HepG2 (cell line): ENCODE measurements at regions not wholly inside any gene's neighbourhood (a gene's known extent, or its start where the extent isn't known, plus 50 kb on each side); places are given as distances from the start of the nearest gene placed in this dataset.
"Not testable (repeated sequence)": the region's sequence is repeated elsewhere in the genome, so short reads cannot be mapped to it uniquely, and the experiment has no call there.

Experiments used
- ATAC-seq: fragments of 200-7000 bp; cut with Tn5 transposase; 3 replicates; pipeline ENCODE4 v1.9.1; 2020; ENCODE audit warnings: mild to moderate bottlenecking, moderate library complexity
- BruUV-seq: library from RNA; stranded (reverse); fragments of 400-500 nt; replicated peaks from 2 replicates; lab custom pipeline; 2021; lab: Mats Ljungman, UMichigan
- CTCF ChIA-PET: fragments of 300-600 bp; formaldehyde crosslinking; extraction: SDS; loops from one replicate; lab custom pipeline; 2021; ENCODE audit warnings: low total read pairs, inconsistent platforms, low intra/inter-chr PET ratio; lab: Yijun Ruan, JAX
- POLR2A ChIA-PET: fragments of 350-600 bp; sonication (Branson Sonifier 250); formaldehyde crosslinking; loops from one replicate; lab custom pipeline; 2020; ENCODE audit warnings: antibody characterized with exemption, inconsistent platforms; lab: Yijun Ruan, JAX
- DNase-seq: peaks from one replicate; pipeline ENCODE4 v3.0.0-alpha.2; 2015; ENCODE audit warnings: low spot score
- FAIRE-seq: peaks from 3 replicates; lab custom pipeline; 2011; peaks lifted over from hg19 to GRCh38; lab: Jason Lieb, UNC
- H2AFZ ChIP-seq: one replicate; pipeline ENCODE4 v1.6.1; 2011; ENCODE audit warnings: low read length, inconsistent platforms
- H3K27ac ChIP-seq: fragments of 300-600 bp; 3 replicates; pipeline ENCODE4 v1.8.0; 2011; ENCODE audit warnings: mixed run types, mild to moderate bottlenecking, mixed read lengths, low read length, inconsistent platforms; ENCODE audit not compliant: insufficient read depth; ENCODE audit errors: extremely low read length
- H3K27me3 ChIP-seq, 2 experiments: fragments of 200-600 bp in 1 of 2; 2 replicates in 1 of 2; 3 replicates in 1 of 2; pipeline versions ENCODE4 v1.6.0 to v1.8.0; 2011; ENCODE audit warnings: low read length in 2 of 2, mild to moderate bottlenecking in 2 of 2, moderate library complexity in 2 of 2, inconsistent platforms in 1 of 2; ENCODE audit not compliant: insufficient read depth in 2 of 2, control insufficient read depth in 1 of 2
- H3K36me3 ChIP-seq, 2 experiments: fragments of 200-600 bp in 1 of 2; replicated peaks in 1 of 2; 2 replicates in 1 of 2; 3 replicates in 1 of 2; pipeline versions ENCODE4 v1.5.1 to v1.8.0; 2011; ENCODE audit warnings: low read length in 2 of 2, inconsistent platforms in 1 of 2; ENCODE audit not compliant: insufficient read depth in 2 of 2, control insufficient read depth in 1 of 2
- H3K4me1 ChIP-seq: 2 replicates; pipeline ENCODE4 v1.5.1; 2012; ENCODE audit warnings: low read length, inconsistent platforms; ENCODE audit not compliant: insufficient read depth
- H3K4me2 ChIP-seq: 2 replicates; pipeline ENCODE4 v1.6.0; 2011; ENCODE audit warnings: low read depth, low read length, inconsistent platforms
- H3K4me3 ChIP-seq, 3 experiments: fragments of 200-600 bp in 1 of 3; sonication (generic), shearing (Covaris generic) in 1 of 3; replicated peaks in 1 of 3; 2 replicates each; pipeline ENCODE4 v1.5.1; 2011 to 2016; ENCODE audit warnings: low read length in 3 of 3, inconsistent platforms in 2 of 3, low read depth in 2 of 3, mild to moderate bottlenecking in 2 of 3, control low read depth in 1 of 3, mixed read lengths in 1 of 3; ENCODE audit not compliant: insufficient read depth in 1 of 3
- H3K79me2 ChIP-seq: one replicate; pipeline ENCODE4 v1.6.1; 2011; ENCODE audit warnings: low read length, inconsistent platforms; ENCODE audit not compliant: insufficient read depth
- H3K9ac ChIP-seq: 2 replicates; pipeline ENCODE4 v1.6.0; 2011; ENCODE audit warnings: mild to moderate bottlenecking, low read depth, low read length, inconsistent platforms; ENCODE audit not compliant: insufficient read depth
- H3K9me3 ChIP-seq: 2 replicates; pipeline ENCODE4 v1.5.1; 2012; ENCODE audit warnings: mild to moderate bottlenecking, low read length
- H4K20me1 ChIP-seq: 2 replicates; pipeline ENCODE4 v1.6.0; 2011; ENCODE audit warnings: inconsistent platforms, mild to moderate bottlenecking, low read length, moderate library complexity; ENCODE audit not compliant: insufficient read depth
- NONO ChIP-seq, 2 experiments: fragments of 450-650 bp in 1 of 2; sonication (generic) in 1 of 2; formaldehyde crosslinking in 1 of 2; IDR thresholded peaks in 1 of 2; conservative IDR thresholded peaks in 1 of 2; 2 replicates each; pipeline versions ENCODE4 v1.6.1 to v1.8.0; 2017 to 2022; ENCODE audit warnings: mild to moderate bottlenecking in 1 of 2, missing genetic modification reagents in 1 of 2, moderate library complexity in 1 of 2
- WGBS: methylation state at CpG from one replicate; pipeline ENCODE4 v1.1.6; 2017; ENCODE audit warnings: low lambda C conversion rate; 5-methylcytosine and 5-hydroxymethylcytosine counted together
- in situ Hi-C: cut with HindIII; loops from 2 replicates; pipeline ENCODE4 v1.10.0; 2017; ENCODE audit warnings: low pct_unique_long_range_greater_than_20kb; ENCODE audit not compliant: extremely low pct_ligation_motif_present
- intact Hi-C: fragments of 100-400 bp; cut with micrococcal nuclease; formaldehyde crosslinking; loops from one replicate; pipeline ENCODE4 v1.10.0; 2022; ENCODE audit not compliant: unreplicated experiment

DNA sequence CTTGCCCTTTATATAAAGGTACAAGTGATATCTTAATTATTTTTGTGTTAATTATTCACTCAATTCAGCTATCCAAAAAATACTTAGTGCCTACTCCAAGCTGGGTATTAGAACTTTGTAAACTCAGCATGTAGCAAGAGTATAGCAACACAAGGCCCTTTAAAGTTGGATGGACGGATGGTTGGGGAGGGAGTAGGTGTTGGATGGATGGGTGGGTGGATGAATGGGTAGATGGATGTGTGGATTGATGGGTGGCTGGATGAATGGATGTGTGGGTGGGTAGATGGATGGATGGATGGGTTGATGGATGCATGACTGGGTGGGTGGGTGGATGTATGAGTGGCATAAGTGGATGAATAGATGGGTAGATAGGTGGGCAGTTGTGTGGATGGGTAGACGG lies 211.5 kb downstream of the BANP start:
- WGBS, result 2% methylated on average over 2 of the region's 2 CpGs
- FAIRE-seq, result peak; percentile 8
- BruUV-seq, H3K9me3 ChIP-seq, H4K20me1 ChIP-seq, CTCF ChIA-PET, POLR2A ChIA-PET, ATAC-seq, H3K4me2 ChIP-seq, H3K36me3 ChIP-seq, in situ Hi-C loops, DNase-seq, H3K79me2 ChIP-seq, H2AFZ ChIP-seq, H3K27me3 ChIP-seq, intact Hi-C loops, H3K4me3 ChIP-seq, H3K27ac ChIP-seq, H3K4me1 ChIP-seq, H3K9ac ChIP-seq: not testable (repeated sequence)

DNA sequence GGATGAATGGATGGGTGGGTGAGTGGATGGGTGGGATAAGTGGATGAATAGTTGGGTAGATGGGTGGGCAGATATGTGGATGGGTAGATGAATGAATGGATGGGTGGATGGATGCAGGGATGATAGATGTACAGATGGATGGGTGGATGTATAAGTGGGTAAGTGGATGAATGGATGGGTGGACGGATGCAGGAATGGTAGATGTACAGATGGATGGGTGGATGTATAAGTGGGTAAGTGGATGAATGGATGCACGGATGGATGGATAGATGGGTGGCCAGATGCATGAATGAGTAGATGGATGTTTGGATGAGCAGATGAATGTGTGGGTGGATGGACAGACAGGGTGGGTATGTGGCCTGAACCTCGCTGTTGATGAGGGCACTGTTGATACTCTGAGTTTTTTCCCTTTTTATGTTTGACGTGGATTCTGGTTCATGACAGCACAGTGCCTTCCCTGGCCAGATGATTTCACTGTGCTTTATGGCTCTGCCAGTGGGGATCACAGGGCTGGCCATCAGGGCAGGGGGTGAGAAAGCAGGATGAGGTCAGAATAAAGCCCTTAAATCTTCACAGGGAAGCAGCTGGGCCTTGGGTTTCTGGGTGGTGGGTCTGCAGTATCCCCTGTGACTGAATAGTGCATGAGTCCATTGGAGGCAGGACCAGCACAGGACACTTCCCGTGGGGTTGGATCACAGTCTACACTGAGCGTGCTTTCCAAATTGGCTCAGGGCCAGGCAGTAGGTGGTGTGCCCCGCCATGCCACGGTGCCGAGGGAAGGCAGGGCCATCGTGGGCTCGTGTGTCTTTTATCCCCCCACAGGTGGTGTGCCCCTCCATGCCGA lies 213.2 kb downstream of the BANP start:
- BruUV-seq; H3K79me2 ChIP-seq; H4K20me1 ChIP-seq; H3K27ac ChIP-seq; POLR2A ChIA-PET; H3K9ac ChIP-seq; H2AFZ ChIP-seq; H3K4me2 ChIP-seq; intact Hi-C loops; FAIRE-seq; CTCF ChIA-PET; H3K9me3 ChIP-seq; ATAC-seq; H3K36me3 ChIP-seq; in situ Hi-C loops; DNase-seq; H3K4me3 ChIP-seq; TF ChIP-seq NONO (CRISPR knock-in tag; conservative IDR thresholded peaks at IDR 0.05): not testable (repeated sequence)
- Histone ChIP-seq H3K27me3 (peaks cover 1 to 11% of the 10 kb centered on the region in 2 experiments; a peak in 3 of 5 replicates), H3K4me1 (peaks cover 22% of the 10 kb centered on the region)
- TF ChIP-seq NONO (IDR thresholded peaks at IDR 0.05), result 0 out of 2 replicates have a peak, but pooled peaks have one; percentile 59
- 10% methylated on average over 12 of the region's 12 CpGs for WGBS

DNA sequence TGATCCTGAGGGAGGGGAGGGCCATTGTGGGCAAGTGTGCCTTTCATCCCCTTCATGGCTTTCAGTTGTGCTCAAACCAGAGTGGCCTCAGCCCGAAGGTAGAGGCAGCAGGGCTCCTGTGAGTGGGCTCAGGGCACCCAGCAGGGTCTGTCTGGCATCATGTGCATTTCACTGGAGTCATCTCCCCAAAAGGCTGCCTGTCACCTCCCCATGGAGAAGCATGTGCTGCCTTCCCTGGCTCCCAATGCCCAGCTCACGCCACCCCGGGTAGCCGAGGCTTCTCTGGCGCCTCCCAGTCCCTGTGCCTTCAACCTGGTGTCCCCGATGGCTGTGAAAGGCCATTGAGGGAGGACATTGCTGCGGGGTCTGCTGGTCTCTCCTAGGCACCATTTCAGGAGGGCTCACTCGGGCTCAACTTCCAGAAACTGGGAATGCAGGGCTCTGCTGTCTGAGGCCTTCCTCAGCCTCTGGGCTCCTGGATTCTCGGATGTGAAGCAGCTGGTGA lies 213.9 kb downstream of the BANP start:
- POLR2A ChIA-PET, FAIRE-seq, H3K9ac ChIP-seq, H3K27ac ChIP-seq, in situ Hi-C loops, H3K4me2 ChIP-seq, intact Hi-C loops, H3K79me2 ChIP-seq, H2AFZ ChIP-seq, H3K36me3 ChIP-seq, H3K9me3 ChIP-seq, BruUV-seq, CTCF ChIA-PET, H3K4me3 ChIP-seq, ATAC-seq, DNase-seq, H4K20me1 ChIP-seq: not testable (repeated sequence)
- H3K4me1 ChIP-seq, result peaks cover 26% of the 10 kb centered on the region
- 21% methylated on average over 9 of the region's 9 CpGs for WGBS
- peaks cover 1 to 12% of the 10 kb centered on the region in 2 experiments; a peak in 3 of 5 replicates for H3K27me3 ChIP-seq

DNA sequence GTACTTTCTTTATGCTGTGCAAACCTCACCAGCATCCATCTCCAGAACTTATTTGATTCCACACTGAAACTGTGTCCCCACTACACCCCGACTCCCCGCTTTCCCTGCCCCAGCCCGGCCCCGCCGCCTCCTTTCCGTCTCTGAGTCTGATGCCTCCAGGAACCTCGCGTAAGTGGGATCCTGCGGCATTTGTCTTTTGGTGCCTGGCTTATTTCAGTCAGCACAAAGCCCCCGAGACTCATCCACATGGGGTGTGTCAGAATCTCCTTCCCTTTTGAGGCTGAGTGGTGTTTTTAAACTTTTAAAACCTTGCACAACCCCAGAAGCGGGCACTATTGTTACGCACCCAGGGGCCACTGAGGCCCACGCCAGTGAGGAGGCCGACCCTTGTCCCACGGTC lies 214.4 kb downstream of the BANP start:
- CTCF ChIA-PET, intact Hi-C loops, H3K9me3 ChIP-seq, H3K9ac ChIP-seq, H3K36me3 ChIP-seq, BruUV-seq, H2AFZ ChIP-seq, POLR2A ChIA-PET, H4K20me1 ChIP-seq, H3K79me2 ChIP-seq, H3K4me2 ChIP-seq, ATAC-seq, FAIRE-seq, H3K4me3 ChIP-seq, DNase-seq, in situ Hi-C loops, H3K27ac ChIP-seq: not testable (repeated sequence)
- Histone ChIP-seq H3K4me1 (peaks cover 21% of the 10 kb centered on the region), H3K27me3 (peaks cover 1 to 16% of the 10 kb centered on the region in 2 experiments; a peak in 4 of 5 replicates)
- WGBS, result 54% methylated on average over 15 of the region's 15 CpGs
